Thyroid gland (tissue), 4 donors: ENCODE measurements at regions not wholly inside any gene's neighbourhood (a gene's known extent, or its start where the extent isn't known, plus 50 kb on each side); places are given as distances from the start of the nearest gene placed in this dataset.

Experiments
- CTCF ChIP-seq, 6 experiments: fragments of 200-600 bp in 3 of 6; fragments of 450-650 bp in 3 of 6; sonication (generic) in 3 of 6; IDR thresholded peaks; one replicate each; pipeline ENCODE4 v1.5.1; 2016 to 2019; ENCODE audit warnings: antibody characterized with exemption in 6 of 6, mild to moderate bottlenecking in 2 of 6, inconsistent platforms in 1 of 6, moderate library complexity in 1 of 6
- POLR2A ChIP-seq, 2 donors: fragments of 450-650 bp; IDR thresholded peaks; one replicate each; pipeline ENCODE4 v1.6.1; 2017; ENCODE audit warnings: antibody characterized with exemption in 2 of 2, mild to moderate bottlenecking in 2 of 2, moderate library complexity in 1 of 2

GRCh38 chr5:98994611-98995010 lies 65.8 kb upstream of the CHD1 start:
- TF ChIP-seq CTCF (IDR thresholded peaks at IDR 0.05) (no peak), POLR2A (IDR thresholded peaks at IDR 0.05) (no peak)
